HEK293 (cell line): ENCODE measurements at regions not wholly inside any gene's neighbourhood (a gene's known extent, or its start where the extent isn't known, plus 50 kb on each side); places are given as distances from the start of the nearest gene placed in this dataset.

ENCODE experiments used
- CTCF ChIP-seq: fragments of 450-650 bp; formaldehyde crosslinking; IDR thresholded peaks from 2 replicates; pipeline ENCODE4 v1.5.1; 2016; ENCODE audit warnings: missing biosample characterization, missing genetic modification characterization
- ZEB2 ChIP-seq: fragments of 450-650 bp; formaldehyde crosslinking; IDR thresholded peaks from 2 replicates; pipeline ENCODE4 v1.5.1; 2016; ENCODE audit warnings: missing biosample characterization, missing genetic modification characterization
- ZNF138 ChIP-seq: fragments of 450-650 bp; formaldehyde crosslinking; IDR thresholded peaks from 2 replicates; pipeline ENCODE4 v1.5.1; 2016; ENCODE audit warnings: missing biosample characterization, missing genetic modification characterization, borderline replicate concordance
- ZNF140 ChIP-seq: fragments of 450-650 bp; formaldehyde crosslinking; IDR thresholded peaks from 2 replicates; pipeline ENCODE4 v1.5.1; 2016; ENCODE audit warnings: missing biosample characterization, missing genetic modification characterization
- ZNF184 ChIP-seq: fragments of 450-650 bp; IDR thresholded peaks from 2 replicates; pipeline ENCODE4 v1.5.1; 2018; ENCODE audit warnings: missing biosample characterization, mild to moderate bottlenecking, missing genetic modification characterization
- ZNF768 ChIP-seq: fragments of 450-650 bp; formaldehyde crosslinking; IDR thresholded peaks from 2 replicates; pipeline ENCODE4 v1.5.1; 2018; ENCODE audit warnings: missing biosample characterization, mild to moderate bottlenecking, missing genetic modification characterization
- ZNF777 ChIP-seq: fragments of 450-650 bp; formaldehyde crosslinking; IDR thresholded peaks from 2 replicates; pipeline ENCODE4 v1.5.1; 2017; ENCODE audit warnings: missing biosample characterization, missing genetic modification characterization, borderline replicate concordance
- TF ChIP-seq, protein P1 (sequence below): fragments of 450-650 bp; formaldehyde crosslinking; IDR thresholded peaks from 2 replicates; pipeline ENCODE4 v1.5.1; 2016; ENCODE audit warnings: missing biosample characterization, missing genetic modification characterization

DNA sequence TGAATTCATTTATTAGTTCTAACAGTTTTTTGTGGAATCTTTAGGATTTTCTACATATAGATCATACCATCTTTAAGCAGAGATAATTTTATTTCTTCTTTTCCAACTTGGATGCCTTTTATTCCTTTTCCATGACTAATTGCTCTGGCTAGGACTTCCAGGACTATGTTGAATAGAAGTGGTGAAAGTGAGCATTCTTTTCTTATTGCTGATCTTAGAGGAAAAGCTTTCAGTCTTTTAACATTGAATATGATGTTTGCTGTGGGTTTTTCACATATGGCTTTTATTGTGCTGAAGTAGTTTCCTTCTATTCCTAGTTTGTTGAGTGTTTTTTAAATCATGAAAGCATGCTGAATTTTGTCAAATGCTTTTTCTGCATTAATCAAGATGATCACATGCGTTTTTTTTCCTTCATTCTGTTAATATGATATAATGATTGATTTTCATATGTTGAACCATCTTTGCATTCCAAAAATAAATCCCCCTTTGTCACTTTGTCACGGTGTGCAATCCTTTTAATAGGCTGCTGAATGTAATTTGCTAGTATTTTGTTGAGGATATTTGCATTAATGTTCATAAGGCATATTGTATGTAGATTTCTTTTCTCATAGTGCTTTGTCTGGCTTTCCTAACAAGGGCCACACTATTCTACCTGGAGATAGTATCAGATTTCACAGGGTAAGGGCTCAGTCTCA, 92.9 kb downstream of the ZNF467 start:
- TF ChIP-seq CTCF (tag by site-specific recombination) (no peak), ZEB2 (tag by site-specific recombination) (no peak), ZNF184 (tag by site-specific recombination) (no peak), ZNF777 (tag by site-specific recombination) (no peak), ZNF140 (tag by site-specific recombination) (no peak), ZNF138 (no peak), ZNF768 (tag by site-specific recombination) (no peak)
- TF ChIP-seq, protein P1, sequence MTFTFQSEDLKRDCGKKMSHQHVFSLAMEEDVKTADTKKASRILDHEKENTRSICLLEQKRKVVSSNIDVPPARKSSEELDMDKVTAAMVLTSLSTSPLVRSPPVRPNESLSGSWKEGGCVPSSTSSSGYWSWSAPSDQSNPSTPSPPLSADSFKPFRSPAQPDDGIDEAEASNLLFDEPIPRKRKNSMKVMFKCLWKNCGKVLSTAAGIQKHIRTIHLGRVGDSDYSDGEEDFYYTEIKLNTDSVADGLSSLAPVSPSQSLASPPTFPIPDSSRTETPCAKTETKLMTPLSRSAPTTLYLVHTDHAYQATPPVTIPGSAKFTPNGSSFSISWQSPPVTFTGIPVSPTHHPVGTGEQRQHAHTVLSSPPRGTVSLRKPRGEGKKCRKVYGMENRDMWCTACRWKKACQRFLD (tag by site-specific recombination): no peak
